ENCODE measurements at regions not wholly inside any gene's neighbourhood (a gene's known extent, or its start where the extent isn't known, plus 50 kb on each side); places are given as distances from the start of the nearest gene placed in this dataset.

GRCh38 chr12:5292651-5293050 is 139.3 kb upstream of the NTF3 start:
- no TSS peak for BruUV-seq (replicated peaks)
- ChIA-PET CTCF (no interaction called here), POLR2A (ENCODE audit: unreplicated experiment) (no interaction called here)
- ATAC-seq (no peak), DNase-seq (no peak)
- Histone ChIP-seq H3K9me3 (ENCODE audit: low read length) (no peaks in the 10 kb centered on the region), H2AFZ (ENCODE audit: low read length) (no peak overlapping the region), H3K4me2 (ENCODE audit: low read length) (no peak overlapping the region), H3K79me2 (ENCODE audit: low read length) (no peaks in the 10 kb centered on the region), H3K36me3 (ENCODE audit: low read depth, low read length) (no peaks in the 10 kb centered on the region), H3K9ac (ENCODE audit: low read length) (no peak overlapping the region), H3K4me3 (ENCODE audit: low read length) (no peak overlapping the region), H3K4me1 (ENCODE audit: insufficient read depth, low read length) (no peaks in the 10 kb centered on the region), H3F3A (ENCODE audit: low read length, unreplicated experiment) (no peaks in the 10 kb centered on the region), H3K27ac (ENCODE audit: low read length) (no peak overlapping the region), H3K9me2 (replicated peaks; ENCODE audit: low read length) (no peaks in the 10 kb centered on the region), H3K27me3 (ENCODE audit: low read length) (no peaks in the 10 kb centered on the region), H4K20me1 (ENCODE audit: low read length) (no peaks in the 10 kb centered on the region)
- intact Hi-C loops (cut with micrococcal nuclease), result no loop called here
- TF ChIP-seq EZH2 (IDR thresholded peaks at IDR 0.05; ENCODE audit: low read length, unreplicated experiment) (no peak), EZH2phosphoT487 (IDR thresholded peaks at IDR 0.05; ENCODE audit: borderline replicate concordance, low read length) (no peak), CTCF (conservative IDR thresholded peaks at IDR 0.05; ENCODE audit: low read depth, low read length) (no peak)

- Histone ChIP-seq H3K4me3 (ENCODE audit: low read length) (no peak overlapping the region), H3K9me2 (replicated peaks; ENCODE audit: low read length) (no peaks in the 10 kb centered on the region), H3K9ac (ENCODE audit: low read length) (no peak overlapping the region), H2AFZ (ENCODE audit: low read length) (no peak overlapping the region), H3K4me1 (ENCODE audit: insufficient read depth, low read length) (no peaks in the 10 kb centered on the region), H3K27me3 (ENCODE audit: low read length) (no peaks in the 10 kb centered on the region), H3K79me2 (ENCODE audit: low read length) (no peaks in the 10 kb centered on the region), H3K36me3 (ENCODE audit: low read depth, low read length) (no peaks in the 10 kb centered on the region), H3K9me3 (ENCODE audit: low read length) (no peaks in the 10 kb centered on the region), H3K27ac (ENCODE audit: low read length) (no peak overlapping the region), H3K4me2 (ENCODE audit: low read length) (no peak overlapping the region), H3F3A (ENCODE audit: low read length, unreplicated experiment) (no peaks in the 10 kb centered on the region), H4K20me1 (ENCODE audit: low read length) (no peaks in the 10 kb centered on the region)
- ATAC-seq, result no peak
- ChIA-PET POLR2A (ENCODE audit: unreplicated experiment) (no interaction called here), CTCF (no interaction called here)
- TF ChIP-seq CTCF (conservative IDR thresholded peaks at IDR 0.05; ENCODE audit: low read depth, low read length) (no peak), EZH2phosphoT487 (IDR thresholded peaks at IDR 0.05; ENCODE audit: borderline replicate concordance, low read length) (no peak), EZH2 (IDR thresholded peaks at IDR 0.05; ENCODE audit: low read length, unreplicated experiment) (no peak)
- no TSS peak for BruUV-seq (replicated peaks)
- DNase-seq, result no peak
- intact Hi-C loops (cut with micrococcal nuclease), result no loop called here
These were observed 138.1 kb upstream of the NTF3 start for GRCh38 chr12:5293773-5294172.

GRCh38 chr12:5294274-5295070 is 137.4 kb upstream of the NTF3 start:
- ChIA-PET CTCF (no interaction called here), POLR2A (ENCODE audit: unreplicated experiment) (no interaction called here)
- Histone ChIP-seq H3K4me2 (ENCODE audit: low read length) (no peak overlapping the region), H3F3A (ENCODE audit: low read length, unreplicated experiment) (no peaks in the 10 kb centered on the region), H3K27ac (ENCODE audit: low read length) (no peak overlapping the region), H3K9ac (ENCODE audit: low read length) (no peak overlapping the region), H3K4me1 (ENCODE audit: insufficient read depth, low read length) (no peaks in the 10 kb centered on the region), H3K9me2 (replicated peaks; ENCODE audit: low read length) (no peaks in the 10 kb centered on the region), H3K9me3 (ENCODE audit: low read length) (no peaks in the 10 kb centered on the region), H3K36me3 (ENCODE audit: low read depth, low read length) (no peaks in the 10 kb centered on the region), H2AFZ (ENCODE audit: low read length) (no peak overlapping the region), H3K4me3 (ENCODE audit: low read length) (no peak overlapping the region), H4K20me1 (ENCODE audit: low read length) (no peaks in the 10 kb centered on the region), H3K27me3 (ENCODE audit: low read length) (no peaks in the 10 kb centered on the region), H3K79me2 (ENCODE audit: low read length) (no peaks in the 10 kb centered on the region)
- TF ChIP-seq EZH2 (IDR thresholded peaks at IDR 0.05; ENCODE audit: low read length, unreplicated experiment) (no peak), CTCF (conservative IDR thresholded peaks at IDR 0.05; ENCODE audit: low read depth, low read length) (no peak), EZH2phosphoT487 (IDR thresholded peaks at IDR 0.05; ENCODE audit: borderline replicate concordance, low read length) (no peak)
- ATAC-seq (no peak), DNase-seq (no peak)
- intact Hi-C loops (cut with micrococcal nuclease), result no loop called here
- no TSS peak for BruUV-seq (replicated peaks)
